C4-2B (cell line): ENCODE measurements at regions not wholly inside any gene's neighbourhood (a gene's known extent, or its start where the extent isn't known, plus 50 kb on each side); places are given as distances from the start of the nearest gene placed in this dataset.

Experiments
- H3K27ac ChIP-seq: fragments of 450-650 bp; 2 replicates; pipeline ENCODE4 v1.5.1; 2017
- CTCF ChIP-seq: fragments of 450-650 bp; conservative IDR thresholded peaks from 2 replicates; pipeline ENCODE4 v1.5.1; 2017; ENCODE audit warnings: mild to moderate bottlenecking
- ZFX ChIP-seq: fragments of 450-650 bp; IDR thresholded peaks from 2 replicates; pipeline ENCODE4 v1.6.1; 2017

GRCh38 chr2:145617906-145618305 is 1098.0 kb upstream of the ZEB2 start:
- no peak overlapping the region for H3K27ac ChIP-seq
- no peak for TF ChIP-seq ZFX

GRCh38 chr2:145617420-145617819 is 1097.5 kb upstream of the ZEB2 start:
- TF ChIP-seq CTCF (no peak), ZFX (no peak)
- H3K27ac ChIP-seq: no peak overlapping the region

- no peak overlapping the region for H3K27ac ChIP-seq
- TF ChIP-seq CTCF (0 out of 2 replicates have a peak, but pooled peaks have one; percentile 13), ZFX (no peak)
These were observed 1095.7 kb upstream of the ZEB2 start for GRCh38 chr2:145615626-145616025.

GRCh38 chr2:145609951-145610350 is 1090.0 kb upstream of the ZEB2 start:
- TF ChIP-seq CTCF (no peak), ZFX (no peak)
- no peak overlapping the region for H3K27ac ChIP-seq

- TF ChIP-seq ZFX (no peak), CTCF (no peak)
- no peak overlapping the region for H3K27ac ChIP-seq
These were observed 1081.5 kb upstream of the ZEB2 start for GRCh38 chr2:145601361-145601925.

- TF ChIP-seq ZFX: no peak
- TF ChIP-seq CTCF: no peak
- no peak overlapping the region for H3K27ac ChIP-seq
These were observed 1080.9 kb upstream of the ZEB2 start for GRCh38 chr2:145600811-145601210.

- no peak overlapping the region for H3K27ac ChIP-seq
- no peak for TF ChIP-seq ZFX
- TF ChIP-seq CTCF: no peak
These were observed 1079.8 kb upstream of the ZEB2 start for GRCh38 chr2:145599756-145600155.

GRCh38 chr2:145598434-145598833 is 1078.5 kb upstream of the ZEB2 start:
- no peak overlapping the region for H3K27ac ChIP-seq

More at GRCh38 chr2:145598434-145598833, 1078.5 kb upstream of the ZEB2 start:
- TF ChIP-seq CTCF: no peak
- no peak for TF ChIP-seq ZFX
